GM12878 (cell line): ENCODE measurements at regions not wholly inside any gene's neighbourhood (a gene's known extent, or its start where the extent isn't known, plus 50 kb on each side); places are given as distances from the start of the nearest gene placed in this dataset.

Experiments
- FOS ChIP-seq: IDR thresholded peaks from 3 replicates; pipeline ENCODE4 v1.6.1; 2011; ENCODE audit warnings: borderline replicate concordance; ENCODE audit not compliant: insufficient read length; ENCODE audit errors: extremely low read depth
- FOXM1 ChIP-seq: IDR thresholded peaks from 2 replicates; pipeline ENCODE4 v1.6.1; 2012; ENCODE audit warnings: low read depth, mild to moderate bottlenecking, inconsistent platforms, low read length, moderate library complexity
- RAD21 ChIP-seq: IDR thresholded peaks from 2 replicates; pipeline ENCODE4 v1.6.1; 2011; ENCODE audit warnings: mild to moderate bottlenecking, low read depth, low read length, moderate library complexity; ENCODE audit not compliant: insufficient read depth
- TCF7 ChIP-seq: IDR thresholded peaks from 2 replicates; pipeline ENCODE4 v1.6.1; 2014; ENCODE audit warnings: antibody characterized with exemption, borderline replicate concordance
- WRNIP1 ChIP-seq: IDR thresholded peaks from 2 replicates; pipeline ENCODE4 v1.6.1; 2011; ENCODE audit warnings: low read depth, low read length, improper control_type of control experiment, borderline replicate concordance
- TF ChIP-seq, protein P1 (sequence below): IDR thresholded peaks from 2 replicates; pipeline ENCODE4 v1.6.1; 2012; ENCODE audit warnings: mild to moderate bottlenecking, low read depth, low read length
- TF ChIP-seq, protein P2 (sequence below): fragments of 450-650 bp; IDR thresholded peaks from 2 replicates; pipeline ENCODE4 v1.6.1; 2017; ENCODE audit warnings: antibody characterized with exemption, mild to moderate bottlenecking, moderate library complexity

- TF ChIP-seq, protein P1, sequence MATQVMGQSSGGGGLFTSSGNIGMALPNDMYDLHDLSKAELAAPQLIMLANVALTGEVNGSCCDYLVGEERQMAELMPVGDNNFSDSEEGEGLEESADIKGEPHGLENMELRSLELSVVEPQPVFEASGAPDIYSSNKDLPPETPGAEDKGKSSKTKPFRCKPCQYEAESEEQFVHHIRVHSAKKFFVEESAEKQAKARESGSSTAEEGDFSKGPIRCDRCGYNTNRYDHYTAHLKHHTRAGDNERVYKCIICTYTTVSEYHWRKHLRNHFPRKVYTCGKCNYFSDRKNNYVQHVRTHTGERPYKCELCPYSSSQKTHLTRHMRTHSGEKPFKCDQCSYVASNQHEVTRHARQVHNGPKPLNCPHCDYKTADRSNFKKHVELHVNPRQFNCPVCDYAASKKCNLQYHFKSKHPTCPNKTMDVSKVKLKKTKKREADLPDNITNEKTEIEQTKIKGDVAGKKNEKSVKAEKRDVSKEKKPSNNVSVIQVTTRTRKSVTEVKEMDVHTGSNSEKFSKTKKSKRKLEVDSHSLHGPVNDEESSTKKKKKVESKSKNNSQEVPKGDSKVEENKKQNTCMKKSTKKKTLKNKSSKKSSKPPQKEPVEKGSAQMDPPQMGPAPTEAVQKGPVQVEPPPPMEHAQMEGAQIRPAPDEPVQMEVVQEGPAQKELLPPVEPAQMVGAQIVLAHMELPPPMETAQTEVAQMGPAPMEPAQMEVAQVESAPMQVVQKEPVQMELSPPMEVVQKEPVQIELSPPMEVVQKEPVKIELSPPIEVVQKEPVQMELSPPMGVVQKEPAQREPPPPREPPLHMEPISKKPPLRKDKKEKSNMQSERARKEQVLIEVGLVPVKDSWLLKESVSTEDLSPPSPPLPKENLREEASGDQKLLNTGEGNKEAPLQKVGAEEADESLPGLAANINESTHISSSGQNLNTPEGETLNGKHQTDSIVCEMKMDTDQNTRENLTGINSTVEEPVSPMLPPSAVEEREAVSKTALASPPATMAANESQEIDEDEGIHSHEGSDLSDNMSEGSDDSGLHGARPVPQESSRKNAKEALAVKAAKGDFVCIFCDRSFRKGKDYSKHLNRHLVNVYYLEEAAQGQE: no peak
- TF ChIP-seq, protein P2, sequence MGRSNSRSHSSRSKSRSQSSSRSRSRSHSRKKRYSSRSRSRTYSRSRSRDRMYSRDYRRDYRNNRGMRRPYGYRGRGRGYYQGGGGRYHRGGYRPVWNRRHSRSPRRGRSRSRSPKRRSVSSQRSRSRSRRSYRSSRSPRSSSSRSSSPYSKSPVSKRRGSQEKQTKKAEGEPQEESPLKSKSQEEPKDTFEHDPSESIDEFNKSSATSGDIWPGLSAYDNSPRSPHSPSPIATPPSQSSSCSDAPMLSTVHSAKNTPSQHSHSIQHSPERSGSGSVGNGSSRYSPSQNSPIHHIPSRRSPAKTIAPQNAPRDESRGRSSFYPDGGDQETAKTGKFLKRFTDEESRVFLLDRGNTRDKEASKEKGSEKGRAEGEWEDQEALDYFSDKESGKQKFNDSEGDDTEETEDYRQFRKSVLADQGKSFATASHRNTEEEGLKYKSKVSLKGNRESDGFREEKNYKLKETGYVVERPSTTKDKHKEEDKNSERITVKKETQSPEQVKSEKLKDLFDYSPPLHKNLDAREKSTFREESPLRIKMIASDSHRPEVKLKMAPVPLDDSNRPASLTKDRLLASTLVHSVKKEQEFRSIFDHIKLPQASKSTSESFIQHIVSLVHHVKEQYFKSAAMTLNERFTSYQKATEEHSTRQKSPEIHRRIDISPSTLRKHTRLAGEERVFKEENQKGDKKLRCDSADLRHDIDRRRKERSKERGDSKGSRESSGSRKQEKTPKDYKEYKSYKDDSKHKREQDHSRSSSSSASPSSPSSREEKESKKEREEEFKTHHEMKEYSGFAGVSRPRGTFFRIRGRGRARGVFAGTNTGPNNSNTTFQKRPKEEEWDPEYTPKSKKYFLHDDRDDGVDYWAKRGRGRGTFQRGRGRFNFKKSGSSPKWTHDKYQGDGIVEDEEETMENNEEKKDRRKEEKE: no peak
- TF ChIP-seq FOS (no peak), TCF7 (no peak), RAD21 (no peak), WRNIP1 (no peak), FOXM1 (no peak)
Measured at GRCh38 chr9:24286761-24287160, 258.9 kb downstream of the IZUMO3 start.
